ENCODE measurements at regions not wholly inside any gene's neighbourhood (a gene's known extent, or its start where the extent isn't known, plus 50 kb on each side); places are given as distances from the start of the nearest gene placed in this dataset.
A peak's percentile ranks its signal among the peaks of the same experiment; 100 is the strongest.

- 70% methylated on average over 2 of the region's 2 CpGs for WGBS (ENCODE audit: insufficient coverage, low coverage, low lambda C conversion rate, missing lambda C conversion rate)
- Histone ChIP-seq H3K27ac (no peak overlapping the region), H3K36me3 (no peaks in the 10 kb centered on the region), H3K27me3 (no peaks in the 10 kb centered on the region), H3K4me3 (no peak overlapping the region), H3K4me1 (no peaks in the 10 kb centered on the region), H3K9me3 (no peaks in the 10 kb centered on the region)
- ATAC-seq (no peak), DNase-seq (no peak)
- TF ChIP-seq CTCF (IDR thresholded peaks at IDR 0.05) (no peak), POLR2A (IDR thresholded peaks at IDR 0.05) (no peak)
- intact Hi-C loops (cut with DNase I) = no loop called here
These were observed 334.7 kb downstream of the OSTF1 start for GRCh38 chr9:75422944-75423522.

- no peak for DNase-seq
- no peaks in the 10 kb centered on the region for H3K4me1 ChIP-seq
- no peaks in the 10 kb centered on the region for H3K9me3 ChIP-seq
- TF ChIP-seq CTCF (IDR thresholded peaks at IDR 0.05) (no peak), POLR2A (IDR thresholded peaks at IDR 0.05) (no peak)
- 31% methylated on average over 3 of the region's 3 CpGs for WGBS (ENCODE audit: insufficient coverage, low coverage, low lambda C conversion rate, missing lambda C conversion rate)
- ATAC-seq = peak in 1 of 4 donors; percentile 29
- no peak overlapping the region for H3K27ac ChIP-seq
- H3K4me3 ChIP-seq = no peak overlapping the region
- intact Hi-C loops (cut with DNase I) = no loop called here
- no peaks in the 10 kb centered on the region for H3K36me3 ChIP-seq
- no peaks in the 10 kb centered on the region for H3K27me3 ChIP-seq
These were observed 341.5 kb downstream of the OSTF1 start for GRCh38 chr9:75429531-75430475.

- no peak for ATAC-seq
- intact Hi-C loops (cut with DNase I) = no loop called here
- no peak overlapping the region for H3K27ac ChIP-seq
These were observed 343.1 kb downstream of the OSTF1 start for GRCh38 chr9:75431375-75431774.

GRCh38 chr9:75432386-75432785 lies 344.1 kb downstream of the OSTF1 start:
- H3K27me3 ChIP-seq = no peaks in the 10 kb centered on the region
- H3K4me3 ChIP-seq = no peak overlapping the region
- TF ChIP-seq POLR2A (IDR thresholded peaks at IDR 0.05) = no peak
- no peak for TF ChIP-seq CTCF (IDR thresholded peaks at IDR 0.05)
- ATAC-seq (no peak), DNase-seq (no peak)
- intact Hi-C loops (cut with DNase I) = no loop called here
- no peaks in the 10 kb centered on the region for H3K9me3 ChIP-seq
- no peak overlapping the region for H3K27ac ChIP-seq
- WGBS (ENCODE audit: insufficient coverage, low coverage, low lambda C conversion rate, missing lambda C conversion rate) = 11% methylated on average over 1 of the region's 1 CpG
- H3K36me3 ChIP-seq = no peaks in the 10 kb centered on the region
- H3K4me1 ChIP-seq = no peaks in the 10 kb centered on the region

More at GRCh38 chr9:75431375-75431774, 343.1 kb downstream of the OSTF1 start:
- no peak for DNase-seq
- H3K27me3 ChIP-seq = no peaks in the 10 kb centered on the region
- H3K36me3 ChIP-seq = no peaks in the 10 kb centered on the region
- H3K4me3 ChIP-seq = no peak overlapping the region
- no peaks in the 10 kb centered on the region for H3K4me1 ChIP-seq
- no peaks in the 10 kb centered on the region for H3K9me3 ChIP-seq
- no peak for TF ChIP-seq CTCF (IDR thresholded peaks at IDR 0.05)
- no peak for TF ChIP-seq POLR2A (IDR thresholded peaks at IDR 0.05)
